MCF 10A (cell line): ENCODE measurements at regions not wholly inside any gene's neighbourhood (a gene's known extent, or its start where the extent isn't known, plus 50 kb on each side); places are given as distances from the start of the nearest gene placed in this dataset.

Source experiments
- BruUV-seq: library from RNA; stranded (reverse); fragments of 400-500 nt; replicated peaks from 2 replicates; lab custom pipeline; 2021; lab: Mats Ljungman, UMichigan
- CTCF ChIA-PET: fragments of 300-600 bp; sonication (Branson Sonifier 250); formaldehyde crosslinking; extraction: SDS; loops from one replicate; lab custom pipeline; 2021; ENCODE audit warnings: antibody characterized with exemption, inconsistent platforms; lab: Yijun Ruan, JAX
- POLR2A ChIA-PET: fragments of 300-600, 350-650 bp; sonication (Branson Sonifier 250); formaldehyde crosslinking; extraction: SDS; loops from one replicate; lab custom pipeline; 2020; ENCODE audit warnings: antibody characterized with exemption, inconsistent platforms; lab: Yijun Ruan, JAX
- DNase-seq: peaks from one replicate; pipeline ENCODE4 v3.0.0-alpha.2; 2018; ENCODE audit not compliant: unreplicated experiment
- H3K27ac Mint-ChIP-seq: one replicate; pipeline ENCODE4 v1.8.0; 2022; ENCODE audit warnings: mild to moderate bottlenecking, low read depth, mixed read lengths; ENCODE audit not compliant: unreplicated experiment
- H3K27me3 Mint-ChIP-seq: one replicate; pipeline ENCODE4 v1.8.0; 2022; ENCODE audit warnings: mixed read lengths; ENCODE audit not compliant: insufficient read depth, unreplicated experiment
- H3K36me3 Mint-ChIP-seq: one replicate; pipeline ENCODE4 v1.8.0; 2022; ENCODE audit warnings: mild to moderate bottlenecking, moderate library complexity, mixed read lengths; ENCODE audit not compliant: insufficient read depth, unreplicated experiment
- H3K4me1 Mint-ChIP-seq: one replicate; pipeline ENCODE4 v1.8.0; 2022; ENCODE audit warnings: mixed read lengths; ENCODE audit not compliant: insufficient read depth, unreplicated experiment
- H3K4me3 Mint-ChIP-seq: one replicate; pipeline ENCODE4 v1.8.0; 2022; ENCODE audit warnings: mild to moderate bottlenecking, moderate library complexity, mixed read lengths; ENCODE audit not compliant: unreplicated experiment
- H3K9me3 Mint-ChIP-seq: one replicate; pipeline ENCODE4 v1.8.0; 2022; ENCODE audit warnings: mixed read lengths; ENCODE audit not compliant: unreplicated experiment
- CTCF ChIP-seq: fragments of 200-600 bp; IDR thresholded peaks from one replicate; pipeline ENCODE4 v1.8.0; 2022; ENCODE audit warnings: antibody characterized with exemption, mild to moderate bottlenecking; ENCODE audit not compliant: unreplicated experiment
- intact Hi-C: fragments of 100-400 bp; cut with micrococcal nuclease; formaldehyde crosslinking; loops from 2 replicates; pipeline ENCODE4 v1.14.1; 2022

GRCh38 chr12:93111773-93112172 lies 182.7 kb upstream of the EEA1 start:
- no peak overlapping the region for H3K4me3 Mint-ChIP-seq
- no TSS peak for BruUV-seq
- H3K9me3 Mint-ChIP-seq: no peaks in the 10 kb centered on the region
- peaks cover 12% of the 10 kb centered on the region for H3K4me1 Mint-ChIP-seq
- no peaks in the 10 kb centered on the region for H3K27me3 Mint-ChIP-seq
- intact Hi-C loops: no loop called here
- no peaks in the 10 kb centered on the region for H3K36me3 Mint-ChIP-seq
- ChIA-PET POLR2A (interaction anchor here (1.7 kb wide), 1 partner anchor 20 kb away, joined by 4 read pairs; no protein-coding TSS in a partner anchor), CTCF (interaction anchor here (1.0 kb wide), 1 partner anchor 14 kb away, joined by 3 read pairs; no protein-coding TSS in a partner anchor)
- no peak for DNase-seq
- no peak overlapping the region for H3K27ac Mint-ChIP-seq
- no peak for TF ChIP-seq CTCF

GRCh38 chr12:93113317-93114006 lies 184.4 kb upstream of the EEA1 start:
- Mint-ChIP-seq H3K27me3 (no peaks in the 10 kb centered on the region), H3K36me3 (no peaks in the 10 kb centered on the region), H3K4me3 (no peak overlapping the region), H3K27ac (peak overlapping the region; percentile 46), H3K9me3 (no peaks in the 10 kb centered on the region), H3K4me1 (peaks cover 12% of the 10 kb centered on the region)
- no TSS peak for BruUV-seq
- intact Hi-C loops: no loop called here
- ChIA-PET POLR2A (interaction anchor here (1.4 to 1.7 kb wide), 2 partner anchors 9 to 21 kb away, joined by 4 to 6 read pairs; no protein-coding TSS in a partner anchor), CTCF (interaction anchor here (0.7 to 1.1 kb wide), 3 partner anchors 9 to 81 kb away, joined by 3 to 5 read pairs (median 4); no protein-coding TSS in a partner anchor)
- no peak for TF ChIP-seq CTCF
- DNase-seq: no peak

- Mint-ChIP-seq H3K27ac (no peak overlapping the region), H3K27me3 (no peaks in the 10 kb centered on the region), H3K4me3 (no peak overlapping the region), H3K9me3 (no peaks in the 10 kb centered on the region), H3K36me3 (no peaks in the 10 kb centered on the region), H3K4me1 (peaks cover 12% of the 10 kb centered on the region)
- CTCF ChIA-PET: interaction anchor here (1.0 to 1.9 kb wide), 2 partner anchors 18 to 23 kb away, joined by 3 to 5 read pairs; no protein-coding TSS in a partner anchor
- TF ChIP-seq CTCF: no peak
- no peak for DNase-seq
- intact Hi-C loops: no loop called here
- no TSS peak for BruUV-seq
- POLR2A ChIA-PET: no interaction called here
These were observed 186.1 kb upstream of the EEA1 start for GRCh38 chr12:93115198-93115601.

- BruUV-seq: no TSS peak
- no peaks in the 10 kb centered on the region for H3K9me3 Mint-ChIP-seq
- no peaks in the 10 kb centered on the region for H3K27me3 Mint-ChIP-seq
- no peak overlapping the region for H3K27ac Mint-ChIP-seq
- H3K4me1 Mint-ChIP-seq: peaks cover 12% of the 10 kb centered on the region
- CTCF ChIA-PET: interaction anchor here (0.5 to 1.9 kb wide), 5 partner anchors 18 to 230 kb away, joined by 3 to 5 read pairs (median 3); no protein-coding TSS in a partner anchor
- POLR2A ChIA-PET: interaction anchor here (1.5 kb wide), 1 partner anchor 261 kb away, joined by 3 read pairs; no protein-coding TSS in a partner anchor
- intact Hi-C loops: no loop called here
- H3K36me3 Mint-ChIP-seq: no peaks in the 10 kb centered on the region
- no peak for TF ChIP-seq CTCF
- no peak for DNase-seq
- no peak overlapping the region for H3K4me3 Mint-ChIP-seq
These were observed 186.6 kb upstream of the EEA1 start for GRCh38 chr12:93115646-93116045.
